ENCODE measurements at regions not wholly inside any gene's neighbourhood (a gene's known extent, or its start where the extent isn't known, plus 50 kb on each side); places are given as distances from the start of the nearest gene placed in this dataset.

GRCh38 chr22:47918276-47918921, 1155.9 kb downstream of the TBC1D22A start:
- TF ChIP-seq CTCF (IDR thresholded peaks at IDR 0.05 in 8 of 11, conservative IDR thresholded peaks at IDR 0.05 in 3 of 11) (no peak), POLR2A (IDR thresholded peaks at IDR 0.05) (no peak)

Data from spleen (tissue), 7 donors.